PC-9 (cell line): ENCODE measurements at regions not wholly inside any gene's neighbourhood (a gene's known extent, or its start where the extent isn't known, plus 50 kb on each side); places are given as distances from the start of the nearest gene placed in this dataset.

ENCODE experiments used
- EZH2 ChIP-seq: fragments of 200-600 bp; sonication (generic); IDR thresholded peaks from 2 replicates; pipeline ENCODE4 v1.8.0; 2017; ENCODE audit warnings: antibody characterized with exemption, low read depth
- TF ChIP-seq, protein P1 (sequence below): fragments of 200-600 bp; sonication (generic); conservative IDR thresholded peaks from 2 replicates; pipeline ENCODE4 v1.6.1; 2017; ENCODE audit warnings: mixed run types, antibody characterized with exemption, mild to moderate bottlenecking, moderate library complexity

GRCh38 chr9:95815133-95815532 lies 60.4 kb upstream of the ERCC6L2 start:
- no peak for TF ChIP-seq EZH2
- TF ChIP-seq, protein P1, sequence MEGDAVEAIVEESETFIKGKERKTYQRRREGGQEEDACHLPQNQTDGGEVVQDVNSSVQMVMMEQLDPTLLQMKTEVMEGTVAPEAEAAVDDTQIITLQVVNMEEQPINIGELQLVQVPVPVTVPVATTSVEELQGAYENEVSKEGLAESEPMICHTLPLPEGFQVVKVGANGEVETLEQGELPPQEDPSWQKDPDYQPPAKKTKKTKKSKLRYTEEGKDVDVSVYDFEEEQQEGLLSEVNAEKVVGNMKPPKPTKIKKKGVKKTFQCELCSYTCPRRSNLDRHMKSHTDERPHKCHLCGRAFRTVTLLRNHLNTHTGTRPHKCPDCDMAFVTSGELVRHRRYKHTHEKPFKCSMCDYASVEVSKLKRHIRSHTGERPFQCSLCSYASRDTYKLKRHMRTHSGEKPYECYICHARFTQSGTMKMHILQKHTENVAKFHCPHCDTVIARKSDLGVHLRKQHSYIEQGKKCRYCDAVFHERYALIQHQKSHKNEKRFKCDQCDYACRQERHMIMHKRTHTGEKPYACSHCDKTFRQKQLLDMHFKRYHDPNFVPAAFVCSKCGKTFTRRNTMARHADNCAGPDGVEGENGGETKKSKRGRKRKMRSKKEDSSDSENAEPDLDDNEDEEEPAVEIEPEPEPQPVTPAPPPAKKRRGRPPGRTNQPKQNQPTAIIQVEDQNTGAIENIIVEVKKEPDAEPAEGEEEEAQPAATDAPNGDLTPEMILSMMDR: no peak
